OCI-LY3 (cell line): ENCODE measurements at regions not wholly inside any gene's neighbourhood (a gene's known extent, or its start where the extent isn't known, plus 50 kb on each side); places are given as distances from the start of the nearest gene placed in this dataset.
"Not testable (repeated sequence)": the region's sequence is repeated elsewhere in the genome, so short reads cannot be mapped to it uniquely, and the experiment has no call there.

Source experiments
- EZH2phosphoT487 ChIP-seq: fragments of 200-600 bp; shearing (Covaris generic); IDR thresholded peaks from 2 replicates; pipeline ENCODE4 v1.6.1; 2018; ENCODE audit warnings: antibody characterized with exemption, mixed run types, low read depth
- TF ChIP-seq, protein P1 (sequence below): fragments of 200-600, 300-600 bp; sonication (generic); IDR thresholded peaks from 2 replicates; pipeline ENCODE4 v1.5.1; 2014; ENCODE audit warnings: antibody characterized with exemption, low read length, low read depth

DNA sequence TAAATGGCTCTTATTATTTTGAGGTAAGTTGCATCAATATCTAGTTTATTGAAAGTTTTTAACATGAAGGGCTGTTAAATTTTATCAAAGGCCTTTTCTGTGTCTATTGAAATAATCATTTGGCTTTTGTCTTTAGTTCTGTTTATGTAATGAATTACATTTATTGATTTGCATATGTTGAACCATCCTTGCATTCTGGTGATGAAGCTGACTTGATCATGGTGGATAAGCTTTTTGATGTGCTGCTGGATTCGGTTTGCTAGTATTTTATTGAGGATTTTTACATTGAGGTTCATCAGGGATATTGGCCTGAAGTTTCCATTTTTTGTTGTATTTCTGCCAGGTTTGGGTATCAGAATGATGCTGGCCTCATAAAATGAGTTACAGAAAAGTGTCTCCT, 691.5 kb upstream of the B3GALT2 start:
- TF ChIP-seq, protein P1, sequence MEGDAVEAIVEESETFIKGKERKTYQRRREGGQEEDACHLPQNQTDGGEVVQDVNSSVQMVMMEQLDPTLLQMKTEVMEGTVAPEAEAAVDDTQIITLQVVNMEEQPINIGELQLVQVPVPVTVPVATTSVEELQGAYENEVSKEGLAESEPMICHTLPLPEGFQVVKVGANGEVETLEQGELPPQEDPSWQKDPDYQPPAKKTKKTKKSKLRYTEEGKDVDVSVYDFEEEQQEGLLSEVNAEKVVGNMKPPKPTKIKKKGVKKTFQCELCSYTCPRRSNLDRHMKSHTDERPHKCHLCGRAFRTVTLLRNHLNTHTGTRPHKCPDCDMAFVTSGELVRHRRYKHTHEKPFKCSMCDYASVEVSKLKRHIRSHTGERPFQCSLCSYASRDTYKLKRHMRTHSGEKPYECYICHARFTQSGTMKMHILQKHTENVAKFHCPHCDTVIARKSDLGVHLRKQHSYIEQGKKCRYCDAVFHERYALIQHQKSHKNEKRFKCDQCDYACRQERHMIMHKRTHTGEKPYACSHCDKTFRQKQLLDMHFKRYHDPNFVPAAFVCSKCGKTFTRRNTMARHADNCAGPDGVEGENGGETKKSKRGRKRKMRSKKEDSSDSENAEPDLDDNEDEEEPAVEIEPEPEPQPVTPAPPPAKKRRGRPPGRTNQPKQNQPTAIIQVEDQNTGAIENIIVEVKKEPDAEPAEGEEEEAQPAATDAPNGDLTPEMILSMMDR: not testable (repeated sequence)
- not testable (repeated sequence) for TF ChIP-seq EZH2phosphoT487
